A549 (cell line): ENCODE measurements at regions not wholly inside any gene's neighbourhood (a gene's known extent, or its start where the extent isn't known, plus 50 kb on each side); places are given as distances from the start of the nearest gene placed in this dataset.

Source experiments
- ATAC-seq, 2 experiments: fragments of 200-7000 bp in 1 of 2; fragments of >200 bp in 1 of 2; cut with Nextera tagmentation in 1 of 2; cut with Tn5 transposase in 1 of 2; 3 replicates each; pipeline versions ENCODE4 v1.8.0 to v1.9.1; 2018 to 2020; ENCODE audit warnings: mild to moderate bottlenecking in 1 of 2, moderate library complexity in 1 of 2
- CTCF ChIA-PET: fragments of 300-600 bp; sonication (Branson Sonifier 250); formaldehyde crosslinking; extraction: SDS; loops from one replicate; lab custom pipeline; 2021; ENCODE audit warnings: antibody characterized with exemption, inconsistent platforms; lab: Yijun Ruan, JAX
- POLR2A ChIA-PET: fragments of 350-600 bp; formaldehyde crosslinking; extraction: SDS; loops from one replicate; lab custom pipeline; 2021; ENCODE audit warnings: antibody characterized with exemption, inconsistent platforms; lab: Yijun Ruan, JAX
- DNase-seq, 2 experiments: peaks; one replicate each; pipeline versions ENCODE4 v3.0.0 to v3.0.0-alpha.2; 2011 to 2016; ENCODE audit warnings: low read depth in 1 of 2, low spot score in 1 of 2
- FAIRE-seq: peaks from 2 replicates; lab custom pipeline; 2011; peaks lifted over from hg19 to GRCh38; lab: Jason Lieb, UNC
- H3K27ac ChIP-seq, 2 experiments: fragments of >200 bp; sonication (Bioruptor Twin); formaldehyde crosslinking; 3 replicates each; pipeline ENCODE4 v1.5.1; 2016 to 2017
- H3K4me1 ChIP-seq: fragments of >200 bp; sonication (Bioruptor Twin); formaldehyde crosslinking; 3 replicates; pipeline ENCODE4 v1.6.1; 2016
- H3K4me2 ChIP-seq: fragments of >200 bp; sonication (Bioruptor Twin); formaldehyde crosslinking; 3 replicates; pipeline ENCODE4 v1.6.1; 2016
- H3K4me3 ChIP-seq: fragments of >200 bp; sonication (Bioruptor Twin); formaldehyde crosslinking; 3 replicates; pipeline ENCODE4 v1.5.1; 2016
- H3K9me3 ChIP-seq: fragments of >200 bp; sonication (Bioruptor Twin); formaldehyde crosslinking; 3 replicates; pipeline ENCODE4 v1.6.1; 2016
- FOSL2 ChIP-seq, 2 experiments: fragments of 450-650 bp in 1 of 2; fragments of >200 bp in 1 of 2; sonication (Bioruptor Twin) in 1 of 2; formaldehyde crosslinking; IDR thresholded peaks; 2 replicates each; pipeline versions ENCODE4 v1.5.0 to v1.6.1; 2016 to 2020; ENCODE audit warnings: mild to moderate bottlenecking in 1 of 2, moderate library complexity in 1 of 2
- HOXB5 ChIP-seq: fragments of 250-450 bp; sonication (Bioruptor Pico); IDR thresholded peaks from 2 replicates; pipeline ENCODE4 v1.5.0; 2020; ENCODE audit warnings: mild to moderate bottlenecking, moderate library complexity
- MYC ChIP-seq: IDR thresholded peaks from 2 replicates; pipeline ENCODE4 v1.6.1; 2012; ENCODE audit warnings: mild to moderate bottlenecking, inconsistent platforms, low read length, improper control_type of control experiment, borderline replicate concordance
- PBX3 ChIP-seq: IDR thresholded peaks from 2 replicates; pipeline ENCODE4 v1.6.1; 2012
- RARB ChIP-seq: fragments of 250-450 bp; sonication (Bioruptor Pico); IDR thresholded peaks from 2 replicates; pipeline ENCODE4 v1.8.0; 2021; ENCODE audit warnings: mild to moderate bottlenecking, moderate library complexity
- ZFP36 ChIP-seq: fragments of 450-650 bp; IDR thresholded peaks from 2 replicates; pipeline ENCODE4 v1.6.1; 2014; ENCODE audit warnings: borderline replicate concordance; ENCODE audit not compliant: partially characterized antibody
- ZNF302 ChIP-seq: fragments of 250-450 bp; sonication (Bioruptor Pico); IDR thresholded peaks from 2 replicates; pipeline ENCODE4 v1.9.0; 2021; ENCODE audit warnings: inconsistent platforms, mild to moderate bottlenecking, moderate library complexity
- WGBS: methylation state at CpG from one replicate; pipeline ENCODE4 v1.1.6; 2017; ENCODE audit errors: missing lambda C conversion rate; 5-methylcytosine and 5-hydroxymethylcytosine counted together
- small RNA-seq, 6 experiments: library from RNA; depleted of rRNA; stranded (forward); fragments of <200 nt; gene quantifications; one replicate each; pipeline ENCODE3, GENCODE V24; 2012
- TF ChIP-seq, protein P1 (sequence below): IDR thresholded peaks from 2 replicates; pipeline ENCODE4 v1.6.1; 2012; ENCODE audit warnings: low read depth, borderline replicate concordance

- Histone ChIP-seq H3K4me3 (no peak overlapping the region), H3K9me3 (no peaks in the 10 kb centered on the region), H3K4me2 (no peak overlapping the region), H3K27ac (no peak overlapping the region), H3K4me1 (no peaks in the 10 kb centered on the region)
- no peak for FAIRE-seq
- ChIA-PET POLR2A (no interaction called here), CTCF (no interaction called here)
- TF ChIP-seq RARB (no peak), ZNF302 (no peak)
- DNase-seq: no peak
- ATAC-seq: no peak
- 7% methylated on average over 1 of the region's 1 CpG for WGBS
Observed at GRCh38 chr4:44801384-44801783, 75.0 kb upstream of the GNPDA2 start.

DNA sequence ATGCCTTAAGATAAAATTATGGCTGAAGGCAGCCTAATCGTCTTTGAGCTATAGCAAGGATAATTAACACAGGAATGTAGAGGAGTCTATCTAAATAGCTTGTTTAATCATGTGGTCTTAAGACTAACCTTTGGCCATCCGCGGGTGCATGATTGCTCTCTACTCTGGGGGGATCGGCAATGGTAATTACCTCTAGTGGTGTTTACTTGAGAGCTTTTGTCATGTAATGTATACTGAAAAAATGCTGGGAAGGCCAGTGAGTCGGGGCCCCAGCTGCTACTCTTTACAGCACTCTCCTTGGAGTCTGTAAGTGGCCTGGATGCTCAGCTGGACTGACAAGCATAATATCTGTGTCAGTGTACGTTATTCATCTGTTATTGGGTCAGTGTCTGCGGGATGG, 65.5 kb upstream of the GNPDA2 start:
- H3K27ac ChIP-seq: no peak overlapping the region
- ATAC-seq: no peak
- no peaks in the 10 kb centered on the region for H3K9me3 ChIP-seq
- FAIRE-seq: no peak
- no peaks in the 10 kb centered on the region for H3K4me1 ChIP-seq
- TF ChIP-seq ZNF302 (no peak), PBX3 (no peak)
- TF ChIP-seq, all 56 proteins: peak for 0
- WGBS: 27% methylated on average over 7 of the region's 7 CpGs
- DNase-seq: no peak
- CTCF ChIA-PET: no interaction called here
- POLR2A ChIA-PET: interaction anchor here (0.6 kb wide), 1 partner anchor 71 kb away, joined by 4 read pairs; no protein-coding TSS in a partner anchor
- no peak overlapping the region for H3K4me2 ChIP-seq
- no peak overlapping the region for H3K4me3 ChIP-seq

GRCh38 chr4:44777115-44777514, 50.8 kb upstream of the GNPDA2 start:
- Histone ChIP-seq H3K4me3 (no peak overlapping the region), H3K9me3 (no peaks in the 10 kb centered on the region), H3K4me2 (no peak overlapping the region), H3K4me1 (no peaks in the 10 kb centered on the region), H3K27ac (no peak overlapping the region)
- ATAC-seq (no peak), DNase-seq (no peak), FAIRE-seq (no peak)
- ChIA-PET POLR2A (no interaction called here), CTCF (no interaction called here)
- 0% methylated on average over 1 of the region's 1 CpG for WGBS
- TF ChIP-seq, protein P1, sequence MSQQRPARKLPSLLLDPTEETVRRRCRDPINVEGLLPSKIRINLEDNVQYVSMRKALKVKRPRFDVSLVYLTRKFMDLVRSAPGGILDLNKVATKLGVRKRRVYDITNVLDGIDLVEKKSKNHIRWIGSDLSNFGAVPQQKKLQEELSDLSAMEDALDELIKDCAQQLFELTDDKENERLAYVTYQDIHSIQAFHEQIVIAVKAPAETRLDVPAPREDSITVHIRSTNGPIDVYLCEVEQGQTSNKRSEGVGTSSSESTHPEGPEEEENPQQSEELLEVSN: no peak
- TF ChIP-seq MYC (no peak), ZFP36 (no peak), PBX3 (no peak), HOXB5 (CRISPR knock-in tag) (no peak), FOSL2 (IDR thresholded peaks at IDR 0.05) (no peak), FOSL2 (CRISPR knock-in tag; IDR thresholded peaks at IDR 0.05) (no peak)

Small RNA genes in the stretch of these regions (small RNA-seq; reads per million reads assigned to genes)
- 0 reads per million in 6 experiments for gene RNU6-931P
